H9 (cell line): ENCODE measurements at regions not wholly inside any gene's neighbourhood (a gene's known extent, or its start where the extent isn't known, plus 50 kb on each side); places are given as distances from the start of the nearest gene placed in this dataset.
A peak's percentile ranks its signal among the peaks of the same experiment; 100 is the strongest.

Experiments
- DNase-seq: peaks from one replicate; pipeline ENCODE4 v3.0.0-alpha.2; 2017
- H2AFZ ChIP-seq: one replicate; pipeline ENCODE4 v1.6.1; 2013; ENCODE audit warnings: mild to moderate bottlenecking, low read length, control low read depth, moderate library complexity
- H2AK5ac ChIP-seq: 2 replicates; pipeline ENCODE4 v1.6.1; 2013; ENCODE audit warnings: low read length, control low read depth, mixed read lengths; ENCODE audit not compliant: insufficient read length
- H2BK120ac ChIP-seq: one replicate; pipeline ENCODE4 v1.6.1; 2013; ENCODE audit warnings: low read depth, mild to moderate bottlenecking, low read length, control low read depth, inconsistent platforms; ENCODE audit not compliant: poor library complexity, severe bottlenecking
- H2BK12ac ChIP-seq: 2 replicates; pipeline ENCODE4 v1.6.1; 2013; ENCODE audit warnings: low read length, control low read depth, mixed read lengths, low read depth; ENCODE audit not compliant: insufficient read length
- H2BK15ac ChIP-seq: 2 replicates; pipeline ENCODE4 v1.6.1; 2013; ENCODE audit warnings: low read depth, low read length, control low read depth
- H2BK20ac ChIP-seq: one replicate; pipeline ENCODE4 v1.6.1; 2013; ENCODE audit warnings: low read depth, mild to moderate bottlenecking, low read length, control low read depth, inconsistent platforms; ENCODE audit not compliant: poor library complexity, severe bottlenecking
- H2BK5ac ChIP-seq: 2 replicates; pipeline ENCODE4 v1.6.1; 2013; ENCODE audit warnings: low read length, control low read depth, mixed read lengths; ENCODE audit not compliant: insufficient read length
- H3K14ac ChIP-seq: 2 replicates; pipeline ENCODE4 v1.6.1; 2013; ENCODE audit warnings: low read length, control low read depth; ENCODE audit not compliant: insufficient read depth
- H3K18ac ChIP-seq: 2 replicates; pipeline ENCODE4 v1.6.1; 2013; ENCODE audit warnings: low read depth, mild to moderate bottlenecking, mixed read lengths, low read length, control low read depth; ENCODE audit not compliant: insufficient read length
- H3K23ac ChIP-seq: 2 replicates; pipeline ENCODE4 v1.6.1; 2013; ENCODE audit warnings: low read length, control low read depth, mixed read lengths, low read depth; ENCODE audit not compliant: insufficient read length
- H3K23me2 ChIP-seq: 2 replicates; pipeline ENCODE4 v1.6.1; 2013; ENCODE audit warnings: low read depth, mild to moderate bottlenecking, mixed read lengths, low read length, control low read depth; ENCODE audit not compliant: insufficient read length, poor library complexity, severe bottlenecking
- H3K27ac ChIP-seq: 2 replicates; pipeline ENCODE4 v1.5.1; 2013; ENCODE audit warnings: low read length, control low read depth, mixed read lengths, low read depth; ENCODE audit not compliant: insufficient read length
- H3K27me3 ChIP-seq: 2 replicates; pipeline ENCODE4 v1.6.1; 2013; ENCODE audit warnings: low read length, control low read depth, inconsistent platforms; ENCODE audit not compliant: insufficient read depth
- H3K4ac ChIP-seq: 2 replicates; pipeline ENCODE4 v1.6.1; 2013; ENCODE audit warnings: low read depth, mild to moderate bottlenecking, control low read depth, inconsistent platforms, low read length, moderate library complexity
- H3K4me1 ChIP-seq: 2 replicates; pipeline ENCODE4 v1.6.1; 2013; ENCODE audit warnings: low read length, control low read depth, inconsistent platforms; ENCODE audit not compliant: insufficient read depth
- H3K4me2 ChIP-seq: 2 replicates; pipeline ENCODE4 v1.6.1; 2013; ENCODE audit warnings: low read length, control low read depth, mixed read lengths; ENCODE audit not compliant: insufficient read length, insufficient read depth
- H3K56ac ChIP-seq: 2 replicates; pipeline ENCODE4 v1.6.1; 2013; ENCODE audit warnings: low read depth, mild to moderate bottlenecking, mixed read lengths, low read length, control low read depth; ENCODE audit not compliant: insufficient read length
- H3K79me1 ChIP-seq: 2 replicates; pipeline ENCODE4 v1.6.1; 2013; ENCODE audit warnings: low read depth, mild to moderate bottlenecking, moderate library complexity, low read length, control low read depth, inconsistent platforms; ENCODE audit not compliant: insufficient read depth, poor library complexity, severe bottlenecking
- H3K79me2 ChIP-seq: 2 replicates; pipeline ENCODE4 v1.6.1; 2013; ENCODE audit warnings: low read length, control low read depth, inconsistent platforms; ENCODE audit not compliant: insufficient read depth
- H3K9ac ChIP-seq: 2 replicates; pipeline ENCODE4 v1.6.1; 2013; ENCODE audit warnings: low read length, control low read depth, mixed read lengths; ENCODE audit not compliant: insufficient read length; ENCODE audit errors: extremely low read depth
- H3K9me3 ChIP-seq: one replicate; pipeline ENCODE4 v1.6.1; 2013; ENCODE audit warnings: low read depth, low read length, inconsistent platforms; ENCODE audit not compliant: control insufficient read depth
- H3T11ph ChIP-seq: one replicate; pipeline ENCODE4 v1.6.1; 2013; ENCODE audit warnings: mild to moderate bottlenecking, low read length, control low read depth, inconsistent platforms
- H4K20me1 ChIP-seq: one replicate; pipeline ENCODE4 v1.6.1; 2013; ENCODE audit not compliant: control insufficient read depth, insufficient read length, insufficient read depth
- H4K5ac ChIP-seq: 2 replicates; pipeline ENCODE4 v1.6.1; 2013; ENCODE audit warnings: low read depth, mild to moderate bottlenecking, mixed read lengths, low read length, control low read depth; ENCODE audit not compliant: insufficient read length
- H4K8ac ChIP-seq: replicated peaks from 2 replicates; pipeline ENCODE4 v1.6.1; 2013; ENCODE audit warnings: low read length, control low read depth, mixed read lengths, low read depth; ENCODE audit not compliant: insufficient read length
- H4K91ac ChIP-seq: 2 replicates; pipeline ENCODE4 v1.6.1; 2013; ENCODE audit warnings: low read depth, mild to moderate bottlenecking, moderate library complexity, mixed read lengths, low read length, control low read depth; ENCODE audit not compliant: insufficient read length
- H3K27ac Mint-ChIP-seq, 3 experiments: 2 replicates in 2 of 3; 3 replicates in 1 of 3; pipeline ENCODE4 v1.8.0; 2020 to 2021; ENCODE audit warnings: mixed read lengths in 3 of 3, mild to moderate bottlenecking in 1 of 3, moderate library complexity in 1 of 3
- H3K27me3 Mint-ChIP-seq: 2 replicates; pipeline ENCODE4 v1.8.0; 2021; ENCODE audit warnings: low read depth, mild to moderate bottlenecking, moderate library complexity, mixed read lengths
- H3K36me3 Mint-ChIP-seq, 3 experiments: 2 replicates in 2 of 3; 3 replicates in 1 of 3; pipeline ENCODE4 v1.8.0; 2020 to 2021; ENCODE audit warnings: low read depth in 3 of 3, mixed read lengths in 3 of 3; ENCODE audit not compliant: insufficient read depth in 1 of 3
- H3K4me1 Mint-ChIP-seq, 2 experiments: 2 replicates each; pipeline ENCODE4 v1.8.0; 2020; ENCODE audit warnings: mixed read lengths in 2 of 2
- H3K4me3 Mint-ChIP-seq, 2 experiments: 2 replicates in 1 of 2; 3 replicates in 1 of 2; pipeline ENCODE4 v1.8.0; 2020 to 2021; ENCODE audit warnings: mild to moderate bottlenecking in 2 of 2, mixed read lengths in 2 of 2, moderate library complexity in 1 of 2
- H3K9me3 Mint-ChIP-seq, 2 experiments: 2 replicates in 1 of 2; 3 replicates in 1 of 2; pipeline ENCODE4 v1.8.0; 2020; ENCODE audit warnings: mild to moderate bottlenecking in 2 of 2, mixed read lengths in 2 of 2, moderate library complexity in 1 of 2
- CTCF ChIP-seq: fragments of 200-600 bp; sonication (generic); conservative IDR thresholded peaks from 3 replicates; pipeline ENCODE4 v1.8.0; 2021; ENCODE audit warnings: antibody characterized with exemption, mild to moderate bottlenecking
- WGBS: extraction: QIAGEN DNeasy Blood & Tissue Kit; methylation state at CpG from one replicate; pipeline ENCODE4 v1.1.7; 2013; ENCODE audit warnings: missing lambda C conversion rate, low lambda C conversion rate, mixed read lengths; ENCODE audit not compliant: insufficient read length; ENCODE audit errors: extremely low coverage; 5-methylcytosine and 5-hydroxymethylcytosine counted together

- Histone ChIP-seq H2AK5ac (no peak overlapping the region), H3K9ac (no peak overlapping the region), H3K27me3 (no peaks in the 10 kb centered on the region), H3K27ac (no peak overlapping the region), H2BK15ac (no peak overlapping the region), H3K23me2 (no peaks in the 10 kb centered on the region), H3K18ac (no peak overlapping the region), H4K5ac (no peak overlapping the region), H2BK120ac (no peak overlapping the region), H2BK5ac (no peak overlapping the region), H3K23ac (no peak overlapping the region), H2AFZ (peak overlapping the region; percentile 10), H3K9me3 (no peaks in the 10 kb centered on the region), H3K4me2 (no peak overlapping the region), H3T11ph (no peak overlapping the region), H4K20me1 (no peaks in the 10 kb centered on the region), H3K4me1 (no peaks in the 10 kb centered on the region), H3K79me2 (no peaks in the 10 kb centered on the region), H4K8ac (no peak overlapping the region), H2BK12ac (no peak overlapping the region), H2BK20ac (no peak overlapping the region), H3K79me1 (no peaks in the 10 kb centered on the region), H3K14ac (no peak overlapping the region), H3K4ac (no peak overlapping the region), H3K56ac (no peak overlapping the region), H4K91ac (no peak overlapping the region)
- Mint-ChIP-seq H3K27ac (no peak overlapping the region), H3K36me3 (no peaks in the 10 kb centered on the region), H3K9me3 (peaks cover 2 to 5% of the 10 kb centered on the region in 2 experiments; a peak in 3 of 5 replicates), H3K27me3 (no peaks in the 10 kb centered on the region; the same call in 1 of the 2 replicates), H3K4me1 (peaks cover 4 to 19% of the 10 kb centered on the region in 2 experiments; a peak in 3 of 4 replicates), H3K4me3 (no peak overlapping the region)
- no CpG with 5 or more reads among the region's 4 CpGs for WGBS
- DNase-seq = no peak
- no peak for TF ChIP-seq CTCF
Measured at GRCh38 chr2:36060133-36060532, 295.4 kb upstream of the CRIM1 start.
